ENCODE measurements at regions not wholly inside any gene's neighbourhood (a gene's known extent, or its start where the extent isn't known, plus 50 kb on each side); places are given as distances from the start of the nearest gene placed in this dataset.

- DNase-seq (ENCODE audit: low read depth): no peak
These were observed 2269.7 kb downstream of the MAT2B start for GRCh38 chr5:165775111-165775510.

- no peak for DNase-seq (ENCODE audit: low read depth)
These were observed 2274.1 kb downstream of the MAT2B start for GRCh38 chr5:165779505-165779904.

- no peak for DNase-seq (ENCODE audit: low read depth)
These were observed 2275.5 kb downstream of the MAT2B start for GRCh38 chr5:165780901-165781300.

- DNase-seq (ENCODE audit: low read depth): no peak
These were observed 2276.3 kb downstream of the MAT2B start for GRCh38 chr5:165781738-165782137.

- DNase-seq (ENCODE audit: low read depth): no peak
These were observed 2277.6 kb downstream of the MAT2B start for GRCh38 chr5:165783024-165783423.

- DNase-seq (ENCODE audit: low read depth): no peak
These were observed 2280.7 kb downstream of the MAT2B start for GRCh38 chr5:165786073-165786472.

- DNase-seq (ENCODE audit: low read depth): no peak
These were observed 2289.7 kb downstream of the MAT2B start for GRCh38 chr5:165795073-165795472.

GRCh38 chr5:165805756-165806155, 2300.3 kb downstream of the MAT2B start:
- DNase-seq (ENCODE audit: low read depth): no peak

GRCh38 chr5:165808335-165808734, 2302.9 kb downstream of the MAT2B start:
- DNase-seq (ENCODE audit: low read depth): no peak

GRCh38 chr5:165809914-165810313, 2304.5 kb downstream of the MAT2B start:
- no peak for DNase-seq (ENCODE audit: low read depth)

- DNase-seq (ENCODE audit: low read depth): no peak
These were observed 2324.1 kb downstream of the MAT2B start for GRCh38 chr5:165829504-165829903.

- DNase-seq (ENCODE audit: low read depth): no peak
These were observed 2329.5 kb downstream of the MAT2B start for GRCh38 chr5:165834891-165835290.

GRCh38 chr5:165836046-165836445, 2330.6 kb downstream of the MAT2B start:
- DNase-seq (ENCODE audit: low read depth): no peak

GRCh38 chr5:165837286-165837685, 2331.9 kb downstream of the MAT2B start:
- no peak for DNase-seq (ENCODE audit: low read depth)

- DNase-seq (ENCODE audit: low read depth): no peak
These were observed 2339.2 kb downstream of the MAT2B start for GRCh38 chr5:165844571-165844970.

GRCh38 chr5:165858118-165858517, 2352.7 kb downstream of the MAT2B start:
- DNase-seq (ENCODE audit: low read depth): no peak

- no peak for DNase-seq (ENCODE audit: low read depth)
These were observed 2353.8 kb downstream of the MAT2B start for GRCh38 chr5:165859251-165859650.

- no peak for DNase-seq (ENCODE audit: low read depth)
These were observed 2357.8 kb downstream of the MAT2B start for GRCh38 chr5:165863239-165863638.

- DNase-seq (ENCODE audit: low read depth): no peak
These were observed 2365.9 kb downstream of the MAT2B start for GRCh38 chr5:165871291-165871690.

- DNase-seq (ENCODE audit: low read depth): no peak
These were observed 2369.4 kb downstream of the MAT2B start for GRCh38 chr5:165874851-165875250.

GRCh38 chr5:165876538-165876937, 2371.1 kb downstream of the MAT2B start:
- no peak for DNase-seq (ENCODE audit: low read depth)

GRCh38 chr5:165877475-165877874, 2372.1 kb downstream of the MAT2B start:
- no peak for DNase-seq (ENCODE audit: low read depth)

GRCh38 chr5:165881259-165881658, 2375.8 kb downstream of the MAT2B start:
- DNase-seq (ENCODE audit: low read depth): no peak

GRCh38 chr5:165882099-165882498, 2376.7 kb downstream of the MAT2B start:
- no peak for DNase-seq (ENCODE audit: low read depth)

Measured in LHCN-M2 (cell line).